Ishikawa (cell line): ENCODE measurements at regions not wholly inside any gene's neighbourhood (a gene's known extent, or its start where the extent isn't known, plus 50 kb on each side); places are given as distances from the start of the nearest gene placed in this dataset.

Experiments
- CEBPB ChIP-seq: IDR thresholded peaks from 2 replicates; pipeline ENCODE4 v1.6.1; 2012
- EGR1 ChIP-seq: IDR thresholded peaks from 2 replicates; pipeline ENCODE4 v1.6.1; 2012
- EP300 ChIP-seq: IDR thresholded peaks from 2 replicates; pipeline ENCODE4 v1.6.1; 2012; ENCODE audit warnings: borderline replicate concordance
- MAX ChIP-seq: IDR thresholded peaks from 2 replicates; pipeline ENCODE4 v1.6.1; 2012
- NFIC ChIP-seq: IDR thresholded peaks from 2 replicates; pipeline ENCODE4 v1.6.1; 2012
- TCF12 ChIP-seq: IDR thresholded peaks from 2 replicates; pipeline ENCODE4 v1.6.1; 2012; ENCODE audit warnings: low read depth

GRCh38 chr2:220915092-220915623, 656.9 kb downstream of the EPHA4 start:
- no peak for TF ChIP-seq EP300
- no peak for TF ChIP-seq MAX
- TF ChIP-seq CEBPB: no peak
- TF ChIP-seq TCF12: no peak
- TF ChIP-seq EGR1: no peak
- no peak for TF ChIP-seq NFIC
